Endothelial cell of hepatic sinusoid (primary cell): ENCODE measurements at regions not wholly inside any gene's neighbourhood (a gene's known extent, or its start where the extent isn't known, plus 50 kb on each side); places are given as distances from the start of the nearest gene placed in this dataset.

ENCODE experiments used
- in situ Hi-C: cut with HindIII; loops from 2 replicates; pipeline ENCODE4 v1.10.0; 2017; ENCODE audit warnings: low sequenced_read_pairs

DNA sequence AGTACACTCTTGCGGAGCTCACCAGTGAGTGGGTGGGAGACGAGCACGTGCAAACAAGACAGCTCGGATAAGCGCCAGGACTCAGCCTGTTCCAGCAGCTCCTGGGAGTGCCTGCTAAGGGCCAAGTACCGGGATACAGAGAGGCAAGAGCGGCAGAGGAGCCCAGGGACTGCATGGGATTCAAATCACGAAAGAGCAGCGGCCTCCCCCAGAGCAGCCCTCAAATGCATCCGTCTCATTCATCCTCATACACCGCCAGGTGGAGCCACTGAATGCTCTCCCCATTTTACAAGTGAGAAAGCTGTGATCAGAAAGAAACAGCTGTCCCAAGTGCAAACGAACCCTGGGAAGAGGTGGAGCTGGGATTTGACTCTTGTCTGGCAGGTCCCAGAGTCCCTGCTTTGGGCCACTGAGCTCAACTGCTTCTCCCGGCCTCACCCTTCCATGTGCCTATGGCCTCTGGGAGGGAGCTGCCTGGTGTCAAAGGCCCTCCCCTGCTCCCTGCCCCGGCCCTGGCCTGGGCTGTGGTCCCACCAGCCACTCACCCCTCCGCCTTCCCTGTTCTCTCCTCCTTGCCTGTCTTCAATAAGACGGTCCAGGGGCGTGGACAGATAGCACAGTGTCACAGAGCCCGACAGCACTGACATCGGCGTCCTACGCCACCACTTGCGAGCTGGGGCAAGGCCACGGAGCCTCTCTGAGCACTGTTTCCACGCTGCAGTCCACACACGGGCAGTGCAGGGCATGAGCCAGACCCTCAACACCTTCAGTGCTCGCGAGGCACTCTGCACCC lies 72.8 kb upstream of the TAF1B start:
- in situ Hi-C loops = no loop called here

DNA sequence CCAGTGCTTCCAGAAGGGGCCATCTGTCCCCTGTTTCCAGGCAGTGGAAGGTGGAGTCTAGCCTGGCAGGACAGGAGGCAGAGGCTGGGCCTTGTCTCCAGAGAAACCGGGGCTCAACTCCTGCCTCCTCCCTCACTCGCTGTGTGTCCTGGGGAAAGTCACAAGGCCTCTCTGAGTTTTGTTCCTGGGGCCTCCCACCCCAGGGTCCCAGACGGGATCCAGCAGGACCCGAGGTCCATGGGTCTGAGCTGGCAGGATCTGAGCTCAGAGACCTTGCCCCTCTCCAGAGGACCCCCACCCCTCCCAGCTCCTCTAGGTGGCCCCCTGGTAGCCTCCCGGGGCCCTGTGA lies 72.2 kb upstream of the TAF1B start:
- in situ Hi-C loops = no loop called here

DNA sequence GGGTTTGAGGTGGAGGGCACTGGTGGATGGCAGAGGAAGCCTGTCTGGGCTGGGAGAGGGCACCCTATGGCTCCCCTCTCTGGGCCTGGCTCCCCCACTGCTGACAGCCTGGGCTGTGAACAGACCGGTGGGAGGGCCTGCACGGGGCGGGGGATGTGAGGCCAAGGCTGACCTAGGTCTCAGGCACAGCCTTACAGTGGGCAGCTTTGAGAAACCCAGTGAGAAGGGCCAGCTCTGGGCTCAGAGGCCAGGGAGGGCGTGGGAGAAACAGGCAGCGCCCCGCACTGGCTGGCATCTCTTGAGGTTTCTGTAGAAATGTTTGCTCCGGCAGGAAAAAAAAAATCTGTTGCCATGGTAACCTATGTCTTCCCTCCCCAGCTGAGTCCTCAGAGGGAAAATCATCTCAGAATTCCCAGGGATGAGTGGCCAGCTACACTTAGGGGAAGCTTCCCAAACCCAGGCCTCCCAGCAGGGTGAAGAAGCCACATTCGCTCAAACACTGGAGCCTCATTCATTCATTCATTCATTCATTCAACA lies 71.7 kb upstream of the TAF1B start:
- in situ Hi-C loops = no loop called here

DNA sequence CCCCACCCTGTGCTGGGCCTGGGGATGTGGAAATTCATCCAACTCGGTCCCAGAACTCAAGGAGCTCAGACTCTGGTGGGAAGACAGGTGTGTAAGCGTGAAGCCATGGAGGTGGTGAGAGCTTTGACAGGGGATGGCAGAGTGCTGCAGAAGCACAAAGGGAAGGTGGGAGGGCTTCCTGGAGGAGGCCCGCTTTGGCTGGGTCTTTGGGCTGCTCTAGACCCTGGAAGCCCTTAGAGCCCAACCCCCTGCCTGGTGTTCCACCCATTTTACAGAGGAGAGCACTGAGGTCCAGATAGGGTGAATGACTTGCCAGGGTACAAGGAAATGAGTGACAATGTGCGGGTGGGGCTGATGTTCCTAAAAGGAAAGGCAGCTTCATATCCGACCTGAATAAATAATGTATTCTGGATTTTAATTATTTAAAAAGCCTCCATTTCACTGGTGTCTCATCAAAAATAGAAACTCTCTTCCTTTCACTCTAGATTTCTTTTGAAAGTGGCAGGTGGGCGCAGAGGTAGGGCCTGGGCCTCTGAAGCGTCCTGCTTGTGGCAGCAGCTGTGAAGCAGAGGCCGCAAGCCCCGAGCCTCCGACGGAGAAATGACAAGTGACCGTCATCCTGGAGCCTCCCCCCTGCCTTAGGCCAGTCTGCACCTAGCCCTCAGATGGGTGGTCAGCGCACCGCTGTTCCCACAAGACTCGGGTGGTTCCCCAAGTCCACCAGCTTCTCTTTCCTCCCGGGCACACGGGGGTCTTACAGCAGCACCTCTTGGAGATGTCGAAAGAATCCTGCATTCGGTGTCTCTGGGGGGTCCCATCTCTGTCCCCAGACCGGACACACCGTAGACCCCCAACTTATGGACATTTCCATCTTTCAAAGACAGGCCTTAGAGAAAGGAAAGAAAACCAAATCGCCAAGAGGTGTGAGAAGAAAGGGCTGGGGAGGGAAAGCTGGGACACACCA lies 71.0 kb upstream of the TAF1B start:
- in situ Hi-C loops = no loop called here

DNA sequence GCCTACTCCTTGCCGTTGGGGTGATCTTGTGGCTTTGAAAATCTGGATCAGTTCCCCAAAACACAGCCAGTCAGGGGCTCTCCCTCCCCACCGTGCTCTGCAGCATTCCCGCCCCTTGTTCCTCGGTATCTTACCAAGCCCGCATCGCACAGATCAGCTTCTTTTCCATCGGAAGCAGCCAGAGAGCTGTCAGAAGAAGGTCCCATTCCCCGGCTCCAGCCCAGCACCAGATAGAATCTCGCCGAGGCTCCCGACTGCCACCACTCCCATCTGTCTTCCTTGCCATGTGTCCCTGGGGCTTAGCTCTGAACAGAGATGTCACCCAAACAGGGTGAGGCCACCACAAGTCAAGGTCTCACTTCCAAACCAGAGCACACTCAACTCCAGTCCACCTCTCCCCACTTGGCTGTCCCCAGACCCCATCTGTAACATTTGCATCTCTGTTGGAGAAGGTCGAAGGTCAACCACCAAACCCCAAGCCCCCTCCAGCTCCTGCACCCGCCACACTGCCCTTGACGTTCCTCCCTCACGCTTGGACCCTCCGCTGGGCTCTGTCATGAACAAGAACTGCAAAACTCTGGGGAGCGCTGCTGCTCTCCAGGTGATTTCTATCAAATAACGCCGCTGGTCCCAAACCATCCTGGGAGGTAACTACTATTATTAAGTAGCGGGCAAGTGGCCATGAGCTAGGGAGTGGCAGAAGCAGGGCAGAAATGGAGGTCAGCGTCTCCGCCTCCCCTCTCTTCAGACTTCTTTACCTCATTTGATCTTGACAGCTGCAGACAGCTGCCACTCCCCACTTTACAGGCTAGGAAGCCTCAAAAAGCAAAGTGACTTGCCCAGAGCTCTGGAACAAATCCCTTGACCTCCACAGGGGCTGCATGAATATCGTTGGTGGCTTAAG lies 70.0 kb upstream of the TAF1B start:
- in situ Hi-C loops = no loop called here

DNA sequence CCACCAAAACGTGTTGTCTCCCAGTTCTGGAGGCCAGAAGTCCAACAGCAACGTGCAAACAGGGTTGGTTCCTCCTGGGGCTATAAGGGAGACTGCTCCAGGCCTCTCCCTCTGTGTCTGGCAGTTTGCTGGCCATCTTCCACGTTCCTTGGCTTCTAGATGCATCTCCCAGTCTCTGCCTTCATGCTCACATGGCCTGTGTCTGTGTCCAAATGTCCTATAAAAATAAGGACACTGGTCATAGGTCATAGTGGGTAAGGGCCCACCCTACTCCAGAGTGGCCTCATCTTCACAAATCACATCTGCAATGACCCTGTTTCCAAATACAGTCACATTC lies 69.4 kb upstream of the TAF1B start:
- in situ Hi-C loops = no loop called here

DNA sequence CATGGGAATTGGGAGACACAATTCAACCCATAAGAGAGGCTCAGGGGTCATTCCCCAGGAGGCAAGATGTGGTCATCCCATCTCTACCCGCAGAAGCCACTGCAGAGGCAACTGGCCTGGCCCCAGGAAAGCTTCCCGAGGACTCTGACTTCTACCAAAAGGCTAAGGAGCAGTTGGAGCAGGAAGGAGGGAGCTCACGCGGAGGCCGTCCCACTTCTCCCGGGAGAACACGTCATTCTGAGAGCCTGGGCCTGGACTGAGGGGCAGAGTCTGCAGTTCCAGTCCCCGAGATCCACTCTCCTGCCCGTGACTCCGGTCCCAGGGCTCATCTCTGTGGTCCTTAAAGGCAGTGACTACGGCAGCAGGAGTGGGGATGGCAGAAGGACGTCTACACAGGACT lies 69.0 kb upstream of the TAF1B start:
- in situ Hi-C loops = no loop called here

DNA sequence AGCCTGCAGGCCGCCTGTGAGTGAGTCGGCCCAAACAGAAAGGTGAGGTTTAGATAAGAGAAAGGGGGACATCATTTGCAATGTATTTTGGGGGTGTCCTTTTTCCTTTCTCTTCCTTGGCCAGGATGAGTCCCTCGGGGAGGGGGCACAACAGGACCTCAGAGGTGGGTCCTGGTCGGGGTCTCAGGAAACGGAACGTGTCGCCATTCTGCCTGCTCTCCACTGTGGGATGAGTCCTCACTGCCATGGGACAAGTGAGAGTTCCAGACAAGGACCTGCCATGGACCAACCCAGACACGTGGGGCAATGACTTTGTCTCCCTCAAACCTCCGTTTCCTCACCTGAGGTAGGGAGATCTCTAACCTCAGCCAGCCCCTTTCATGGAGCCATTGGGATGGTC lies 67.9 kb upstream of the TAF1B start:
- in situ Hi-C loops = no loop called here

DNA sequence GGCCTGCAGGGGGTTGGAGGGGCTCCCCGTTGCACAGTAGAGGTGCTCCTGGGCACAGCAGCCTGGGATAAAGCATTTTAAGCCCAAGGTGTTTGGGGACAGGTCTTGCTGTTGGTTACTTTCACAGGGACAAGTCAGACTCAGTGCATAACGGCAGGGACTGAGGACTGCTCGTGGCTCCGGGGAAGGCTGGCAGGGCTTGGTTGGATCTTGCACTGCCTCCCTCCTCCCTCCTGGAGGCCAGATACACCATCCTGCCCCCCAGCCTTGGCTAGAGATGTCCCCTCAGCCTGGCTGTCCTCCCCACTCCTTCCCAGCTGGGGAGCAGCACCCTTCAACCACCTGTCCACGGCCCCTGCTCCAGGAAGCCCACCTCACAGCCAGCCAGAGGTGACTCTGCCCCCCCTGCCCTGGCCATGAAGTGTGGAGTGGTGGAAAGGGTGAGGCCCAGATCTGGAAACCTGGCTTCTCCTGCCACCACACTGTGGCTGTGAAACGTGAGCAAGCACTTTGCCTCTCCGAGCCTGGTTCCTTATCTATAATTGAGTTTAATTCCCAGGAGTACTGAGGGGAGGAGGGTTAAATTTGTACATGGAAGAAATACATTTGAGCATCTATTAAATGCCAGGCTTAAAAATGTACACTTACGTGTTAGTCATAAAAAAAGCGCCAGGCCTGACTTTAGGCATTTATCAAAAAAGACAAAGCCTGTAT lies 67.1 kb upstream of the TAF1B start:
- in situ Hi-C loops = no loop called here

DNA sequence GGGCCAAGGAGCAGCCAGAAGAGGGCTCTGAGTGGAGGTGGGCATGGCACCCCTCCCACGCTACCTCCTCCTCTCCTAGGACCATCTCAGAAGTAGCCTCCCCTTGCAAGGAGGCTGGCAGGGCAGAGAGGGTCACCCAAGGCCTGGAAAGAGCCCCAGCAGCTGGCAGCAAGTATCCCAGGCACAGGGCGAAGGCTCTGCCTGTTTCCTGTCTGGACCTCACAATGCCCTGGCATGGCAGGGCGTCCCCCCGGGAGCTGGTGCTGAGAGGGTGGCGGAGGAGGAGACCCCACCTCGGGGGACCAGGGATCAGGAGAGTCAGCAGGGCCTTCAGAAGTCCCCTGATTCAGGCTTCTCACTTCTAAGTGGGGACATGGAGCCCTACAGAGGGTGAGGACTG lies 66.2 kb upstream of the TAF1B start:
- in situ Hi-C loops = no loop called here

DNA sequence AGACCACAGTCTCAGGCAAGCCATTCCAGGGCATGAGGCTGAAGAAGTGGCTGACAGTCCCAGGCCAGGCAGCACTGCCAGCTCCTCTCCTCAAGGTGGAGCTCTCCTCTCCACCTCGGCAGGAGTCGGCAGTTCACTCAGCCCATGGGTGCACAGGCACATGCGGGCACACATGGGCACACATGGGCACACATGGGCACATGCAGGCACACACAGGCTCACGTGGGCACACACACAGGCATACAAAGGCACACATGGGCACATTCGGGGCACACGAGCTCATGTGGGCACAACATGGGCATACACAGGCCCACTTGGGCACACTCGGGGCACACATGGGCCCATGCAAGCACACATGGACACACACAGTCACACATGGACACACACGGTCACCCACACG lies 65.3 kb upstream of the TAF1B start:
- in situ Hi-C loops = no loop called here

DNA sequence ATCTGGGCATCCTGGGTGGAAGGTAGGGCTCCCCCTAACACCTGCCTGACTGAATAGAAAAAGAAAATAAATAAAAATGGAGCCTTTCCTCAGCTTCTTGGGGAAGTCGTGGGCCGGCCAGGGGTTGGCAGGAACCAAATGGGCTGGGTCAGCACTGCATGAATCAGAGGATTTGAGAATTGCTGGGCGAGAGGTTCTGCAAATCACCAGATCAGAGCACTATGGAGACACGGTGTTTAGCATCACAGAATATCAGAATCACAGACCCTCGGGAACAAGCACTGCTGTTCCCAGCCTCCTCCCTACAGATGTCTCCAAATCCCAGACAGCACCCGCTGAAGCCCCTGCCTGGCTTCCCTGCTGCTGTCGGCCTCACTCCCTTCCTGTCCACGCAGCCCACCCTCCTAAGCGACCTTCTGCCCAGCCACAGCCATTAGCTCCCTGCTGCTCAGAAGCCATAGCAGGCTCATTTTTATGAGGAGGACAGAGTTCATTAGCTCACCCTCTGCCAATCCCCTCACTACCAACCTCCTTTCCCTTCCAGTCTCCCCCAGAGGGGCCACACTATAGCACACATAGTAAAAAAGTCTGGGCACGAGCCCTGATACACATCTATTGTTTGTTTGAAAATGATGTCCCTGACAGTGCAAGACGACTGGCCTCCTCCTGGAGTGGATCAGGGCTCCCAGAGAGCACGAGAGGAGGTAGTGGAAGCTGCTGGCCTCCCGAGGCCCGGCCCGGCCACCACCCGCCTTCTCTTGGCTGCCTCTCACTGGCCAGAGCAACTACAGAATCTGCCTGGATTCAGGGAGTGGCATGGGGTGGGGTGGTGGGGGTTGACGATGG lies 64.6 kb upstream of the TAF1B start:
- in situ Hi-C loops = no loop called here

DNA sequence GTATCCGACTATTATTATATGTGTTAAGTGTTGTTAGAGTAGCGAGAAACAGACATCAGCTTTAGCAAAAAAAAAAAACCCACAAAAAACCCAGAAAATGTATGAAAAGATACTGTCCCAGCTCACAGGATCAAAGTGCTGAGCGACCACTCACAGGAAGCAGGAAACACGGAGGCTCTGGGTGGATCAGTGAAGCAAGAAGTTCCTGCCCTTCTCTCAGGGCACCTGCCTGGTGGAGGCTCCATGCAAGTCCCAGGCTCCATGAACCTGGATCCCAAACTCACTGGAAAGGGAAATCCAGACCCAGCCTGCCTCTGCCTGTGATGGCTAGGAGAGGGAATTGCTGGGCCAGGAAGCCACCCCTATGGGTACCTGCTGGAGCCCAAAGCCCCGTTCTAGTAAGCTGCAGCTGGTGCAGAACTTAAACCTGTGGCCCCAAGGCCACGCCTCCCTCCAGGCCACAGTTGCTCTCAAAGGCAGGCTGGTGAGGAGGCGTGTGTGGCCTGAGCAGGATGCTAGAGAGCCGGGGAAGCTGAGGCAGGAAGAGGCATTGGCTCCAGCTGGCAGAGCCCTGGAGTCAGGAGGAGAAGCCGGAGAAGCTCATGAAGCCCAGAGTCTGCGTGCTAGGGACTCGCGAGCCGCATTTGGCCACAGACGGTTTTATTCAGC lies 63.5 kb upstream of the TAF1B start:
- in situ Hi-C loops = no loop called here

DNA sequence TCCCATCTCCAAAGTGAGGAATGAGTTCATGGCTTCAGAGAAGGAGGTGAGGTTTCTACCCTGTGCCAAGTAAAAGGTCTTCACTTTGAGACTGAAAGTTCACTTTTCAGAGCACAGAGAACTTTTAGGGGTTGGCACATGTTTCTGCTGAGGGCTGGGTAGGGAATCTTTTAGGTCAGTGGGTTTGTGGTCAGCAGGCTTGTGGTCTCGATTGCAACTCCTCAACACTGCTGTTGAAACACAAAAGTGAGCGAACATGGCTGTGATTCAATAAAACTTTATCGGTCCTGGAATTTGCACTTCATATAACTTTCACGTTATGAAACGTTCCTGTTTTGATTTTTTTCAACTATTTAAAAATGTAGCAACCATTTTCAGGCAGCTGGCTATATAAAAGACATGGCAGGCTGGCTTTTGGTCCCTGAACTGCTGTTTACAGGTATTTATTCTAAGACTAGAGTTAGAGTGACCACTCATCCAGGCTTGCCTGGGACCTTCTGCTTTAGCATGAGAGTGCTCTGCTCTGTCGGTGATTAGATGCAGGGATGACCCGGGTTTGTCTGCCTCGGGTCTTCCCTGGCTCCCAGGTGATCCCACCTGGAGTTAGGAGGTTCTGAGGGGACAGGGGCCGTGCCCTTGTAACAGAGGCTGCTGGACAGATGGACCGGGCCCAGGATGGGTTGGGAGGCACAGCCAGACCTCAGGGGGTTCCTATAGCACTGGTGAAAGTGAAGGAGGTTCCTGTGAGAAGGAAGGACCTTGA lies 62.7 kb upstream of the TAF1B start:
- in situ Hi-C loops = no loop called here

DNA sequence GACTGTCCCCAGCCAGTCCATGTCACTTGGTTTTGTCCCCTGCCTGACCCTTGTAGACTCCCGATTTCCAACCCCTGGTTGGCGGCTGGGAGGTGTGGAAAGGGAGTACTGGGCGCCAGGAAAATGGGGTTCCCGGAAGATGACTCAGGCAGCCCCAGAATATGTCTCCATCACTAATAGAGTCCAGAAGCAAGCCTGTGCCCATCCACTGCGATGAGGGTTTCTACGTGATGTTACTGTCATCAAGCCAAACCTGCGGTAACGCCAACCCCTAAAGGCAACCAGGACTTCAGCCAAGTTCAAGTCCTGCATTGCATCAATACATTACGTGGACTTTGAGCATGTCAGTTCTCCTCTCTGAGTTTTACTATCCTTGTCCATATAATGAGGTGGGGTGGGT lies 62.0 kb upstream of the TAF1B start:
- in situ Hi-C loops = no loop called here

DNA sequence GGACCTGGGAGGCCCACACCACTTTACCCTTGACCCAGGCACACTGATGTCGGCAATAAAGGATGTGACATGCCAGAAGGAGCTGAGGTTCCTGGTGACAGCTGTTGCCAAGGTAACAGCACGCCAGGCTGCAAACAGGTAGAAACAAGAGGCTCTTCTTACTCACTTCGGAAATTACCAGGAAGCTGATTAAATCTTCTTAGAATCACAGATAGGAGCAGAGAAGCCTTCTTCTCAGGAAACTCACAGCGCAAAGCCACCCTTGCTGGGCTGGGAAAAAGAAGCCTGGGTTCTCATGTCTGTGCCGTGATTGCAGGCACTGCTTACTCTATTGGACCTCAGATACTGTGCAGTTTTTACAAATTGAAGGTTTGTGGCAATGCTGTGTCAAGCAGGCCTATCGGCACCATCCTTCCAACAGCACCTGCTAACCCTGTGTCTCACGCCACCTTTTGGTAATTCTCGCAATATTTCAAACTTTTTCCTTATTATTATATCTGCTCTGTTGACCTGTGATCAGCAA lies 61.0 kb upstream of the TAF1B start:
- in situ Hi-C loops = no loop called here

DNA sequence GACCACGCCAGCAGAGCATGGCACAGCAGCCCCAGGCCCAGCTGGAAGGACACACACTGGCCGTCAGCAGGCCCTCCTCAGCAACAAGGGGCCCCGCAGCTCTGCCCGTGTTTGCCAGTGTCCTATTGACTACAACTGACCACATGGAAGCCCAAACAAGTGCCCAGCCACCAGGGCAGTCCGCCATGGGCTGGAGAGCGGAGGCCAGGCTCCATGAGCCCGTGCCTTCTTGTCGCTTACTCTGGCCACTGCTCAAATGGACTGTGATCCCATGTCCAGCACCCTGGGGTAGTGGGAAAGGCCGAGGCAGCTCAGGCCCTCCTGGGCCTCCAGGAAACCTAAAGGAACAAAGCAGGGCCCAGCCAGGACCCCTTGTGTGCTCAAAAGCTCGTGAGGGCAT lies 53.9 kb upstream of the TAF1B start:
- in situ Hi-C loops = no loop called here

DNA sequence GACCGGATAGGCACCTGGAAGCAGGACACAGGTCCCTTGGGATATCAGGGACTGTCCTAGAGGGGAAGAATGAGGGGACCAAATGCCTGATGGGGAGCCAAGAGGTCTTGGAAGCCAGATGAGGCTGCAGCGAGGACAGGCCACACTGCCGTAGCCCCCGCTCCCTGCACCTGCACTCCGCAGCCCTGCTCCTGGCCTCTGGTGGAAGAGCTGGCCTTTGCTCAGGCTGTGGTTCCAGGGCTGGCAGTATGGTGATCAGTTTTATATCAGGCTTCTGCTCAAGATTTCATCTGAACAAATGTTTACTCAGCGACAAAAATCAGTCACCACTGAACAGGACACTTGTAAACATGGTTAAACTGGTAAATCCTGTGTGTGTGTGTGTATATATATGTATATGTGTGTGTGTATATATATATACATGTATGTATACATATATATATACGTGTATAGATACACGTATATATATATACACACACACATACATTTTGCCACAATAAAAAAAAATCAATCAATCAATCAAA lies 52.5 kb upstream of the TAF1B start:
- in situ Hi-C loops = no loop called here
